ENCODE measurements at regions not wholly inside any gene's neighbourhood (a gene's known extent, or its start where the extent isn't known, plus 50 kb on each side); places are given as distances from the start of the nearest gene placed in this dataset.

DNA sequence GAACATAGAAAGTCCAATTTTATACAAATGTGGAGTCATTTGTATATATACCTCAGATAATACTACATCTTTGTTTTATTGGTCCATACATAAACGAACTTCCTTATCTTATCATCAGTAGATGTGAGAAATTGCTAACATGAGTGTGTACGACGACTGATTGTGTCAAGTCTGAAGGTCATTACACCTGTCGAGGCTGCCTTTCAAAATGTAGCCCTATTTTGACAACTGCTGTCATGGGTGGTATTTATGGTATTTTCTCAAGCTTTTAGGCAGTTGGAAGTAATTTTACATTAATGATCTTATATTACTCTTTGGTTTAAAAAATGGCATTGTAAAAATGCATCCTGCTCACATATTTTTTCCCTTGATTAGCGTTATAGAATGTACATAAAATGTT lies 183.7 kb upstream of the DNAJC19 start:
- TF ChIP-seq YY1 (IDR thresholded peaks at IDR 0.05; ENCODE audit: low read depth): no peak
- TF ChIP-seq EGR1 (IDR thresholded peaks at IDR 0.05): no peak
- no peak for TF ChIP-seq CREB1 (IDR thresholded peaks at IDR 0.05; ENCODE audit: low read depth)
- TF ChIP-seq EP300 (IDR thresholded peaks at IDR 0.05; ENCODE audit: borderline replicate concordance): no peak
- TF ChIP-seq, protein P1, sequence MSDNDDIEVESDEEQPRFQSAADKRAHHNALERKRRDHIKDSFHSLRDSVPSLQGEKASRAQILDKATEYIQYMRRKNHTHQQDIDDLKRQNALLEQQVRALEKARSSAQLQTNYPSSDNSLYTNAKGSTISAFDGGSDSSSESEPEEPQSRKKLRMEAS (IDR thresholded peaks at IDR 0.05): no peak
- no peak for TF ChIP-seq TAF1 (IDR thresholded peaks at IDR 0.05; ENCODE audit: low read depth)
- TF ChIP-seq RAD21 (IDR thresholded peaks at IDR 0.05; ENCODE audit: low read depth): no peak
- no peak for TF ChIP-seq CEBPB (IDR thresholded peaks at IDR 0.05)
- no peak for TF ChIP-seq TCF12 (IDR thresholded peaks at IDR 0.05; ENCODE audit: low read depth)
- TF ChIP-seq FOXM1 (IDR thresholded peaks at IDR 0.05; ENCODE audit: borderline replicate concordance, low read depth): no peak
